HFFc6 (cell line): ENCODE measurements at regions not wholly inside any gene's neighbourhood (a gene's known extent, or its start where the extent isn't known, plus 50 kb on each side); places are given as distances from the start of the nearest gene placed in this dataset.

Experiments used
- DNase-seq: peaks from one replicate; pipeline ENCODE4 v3.0.0-alpha.2; 2018
- H3K27ac Mint-ChIP-seq: 2 replicates; pipeline ENCODE4 v1.8.0; 2020; ENCODE audit warnings: mild to moderate bottlenecking, mixed read lengths
- H3K27me3 Mint-ChIP-seq: 2 replicates; pipeline ENCODE4 v1.8.0; 2021; ENCODE audit warnings: mild to moderate bottlenecking, moderate library complexity, mixed read lengths; ENCODE audit not compliant: insufficient read depth
- H3K36me3 Mint-ChIP-seq: 2 replicates; pipeline ENCODE4 v1.8.0; 2021; ENCODE audit warnings: low read depth, mixed read lengths
- H3K4me1 Mint-ChIP-seq: 2 replicates; pipeline ENCODE4 v1.8.0; 2020; ENCODE audit warnings: low read depth, mixed read lengths
- H3K4me3 Mint-ChIP-seq: 2 replicates; pipeline ENCODE4 v1.8.0; 2020; ENCODE audit warnings: mild to moderate bottlenecking, moderate library complexity, mixed read lengths
- H3K9me3 Mint-ChIP-seq: 2 replicates; pipeline ENCODE4 v1.8.0; 2020; ENCODE audit warnings: mild to moderate bottlenecking, mixed read lengths
- CTCF ChIP-seq: fragments of 200-600 bp; sonication (generic); IDR thresholded peaks from 2 replicates; pipeline ENCODE4 v1.5.0; 2021; ENCODE audit warnings: antibody characterized with exemption, mild to moderate bottlenecking

GRCh38 chr10:110394296-110394695 is 89.6 kb upstream of the SMNDC1 start:
- no peak for DNase-seq
- H3K27me3 Mint-ChIP-seq = no peaks in the 10 kb centered on the region; the same call in 1 of the 2 replicates
- H3K36me3 Mint-ChIP-seq = no peaks in the 10 kb centered on the region
- H3K4me1 Mint-ChIP-seq = peaks cover 54% of the 10 kb centered on the region
- no peak overlapping the region for H3K27ac Mint-ChIP-seq
- H3K9me3 Mint-ChIP-seq = no peaks in the 10 kb centered on the region
- no peak overlapping the region for H3K4me3 Mint-ChIP-seq
- TF ChIP-seq CTCF = no peak

GRCh38 chr10:110394898-110395297 is 90.2 kb upstream of the SMNDC1 start:
- H3K27me3 Mint-ChIP-seq = no peaks in the 10 kb centered on the region; the same call in 1 of the 2 replicates
- H3K4me3 Mint-ChIP-seq = no peak overlapping the region
- no peaks in the 10 kb centered on the region for H3K36me3 Mint-ChIP-seq
- peaks cover 56% of the 10 kb centered on the region for H3K4me1 Mint-ChIP-seq
- DNase-seq = no peak
- no peak for TF ChIP-seq CTCF
- no peaks in the 10 kb centered on the region for H3K9me3 Mint-ChIP-seq
- H3K27ac Mint-ChIP-seq = no peak overlapping the region

- Mint-ChIP-seq H3K4me3 (no peak overlapping the region), H3K4me1 (peaks cover 63% of the 10 kb centered on the region), H3K27ac (peak overlapping the region; percentile 51), H3K9me3 (no peaks in the 10 kb centered on the region), H3K27me3 (no peaks in the 10 kb centered on the region; the same call in 1 of the 2 replicates), H3K36me3 (no peaks in the 10 kb centered on the region)
- TF ChIP-seq CTCF = no peak
- DNase-seq = peak; percentile 88
These were observed 90.9 kb upstream of the SMNDC1 start for GRCh38 chr10:110395350-110396283.

GRCh38 chr10:110396284-110396651 is 91.5 kb upstream of the SMNDC1 start:
- Mint-ChIP-seq H3K36me3 (no peaks in the 10 kb centered on the region), H3K4me1 (peaks cover 70% of the 10 kb centered on the region), H3K27ac (peak overlapping the region; percentile 51), H3K27me3 (no peaks in the 10 kb centered on the region; the same call in 1 of the 2 replicates), H3K4me3 (no peak overlapping the region), H3K9me3 (no peaks in the 10 kb centered on the region)
- TF ChIP-seq CTCF = no peak
- no peak for DNase-seq

GRCh38 chr10:110397856-110398255 is 93.1 kb upstream of the SMNDC1 start:
- Mint-ChIP-seq H3K9me3 (no peaks in the 10 kb centered on the region), H3K27ac (peak overlapping the region; percentile 99), H3K36me3 (no peaks in the 10 kb centered on the region), H3K4me1 (peaks cover 71% of the 10 kb centered on the region), H3K4me3 (no peak overlapping the region), H3K27me3 (no peaks in the 10 kb centered on the region; the same call in 1 of the 2 replicates)
- no peak for DNase-seq
- no peak for TF ChIP-seq CTCF
